Panc1 (cell line): ENCODE measurements at regions not wholly inside any gene's neighbourhood (a gene's known extent, or its start where the extent isn't known, plus 50 kb on each side); places are given as distances from the start of the nearest gene placed in this dataset.

ENCODE experiments used
- CTCF ChIP-seq: fragments of 450-650 bp; IDR thresholded peaks from 2 replicates; pipeline ENCODE4 v1.5.1; 2017; ENCODE audit warnings: mild to moderate bottlenecking
- POLR2AphosphoS5 ChIP-seq: IDR thresholded peaks from 2 replicates; pipeline ENCODE4 v1.6.1; 2012; ENCODE audit warnings: mild to moderate bottlenecking, low read depth, low read length, moderate library complexity
- REST ChIP-seq, 2 experiments: IDR thresholded peaks; 2 replicates each; pipeline ENCODE4 v1.6.1; 2011 to 2012; ENCODE audit warnings: low read depth in 2 of 2, control low read depth in 1 of 2, low read length in 1 of 2, mild to moderate bottlenecking in 1 of 2, moderate library complexity in 1 of 2; ENCODE audit not compliant: insufficient read depth in 1 of 2
- SIN3A ChIP-seq: IDR thresholded peaks from 2 replicates; pipeline ENCODE4 v1.6.1; 2012; ENCODE audit warnings: low read depth, mild to moderate bottlenecking, low read length, moderate library complexity, borderline replicate concordance; ENCODE audit not compliant: insufficient read depth

DNA sequence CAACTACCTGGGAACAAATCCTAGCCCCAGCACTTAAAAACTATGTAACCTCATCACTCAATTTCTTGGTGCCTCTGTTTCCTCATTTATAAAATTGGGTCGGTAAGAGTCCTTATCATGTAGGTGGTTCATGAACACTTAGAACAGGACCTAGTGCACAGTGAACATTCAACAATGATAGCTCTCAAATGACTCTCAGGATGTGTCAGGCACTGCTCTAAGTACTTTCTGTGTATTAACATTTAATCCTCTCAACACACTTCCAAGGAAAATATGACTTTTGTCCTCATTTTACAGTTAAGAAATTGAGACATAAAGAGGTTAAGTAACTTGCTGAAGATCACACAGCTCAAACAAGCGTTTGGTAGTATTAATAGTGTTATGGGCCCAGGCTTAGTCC, 202.1 kb upstream of the KLF4 start:
- TF ChIP-seq CTCF: no peak
- TF ChIP-seq REST (IDR thresholded peaks at IDR 0.05; ENCODE audit: insufficient read depth in 1 of 2, low read depth in 2 of 2, low read length in 1 of 2): no peak
- no peak for TF ChIP-seq POLR2AphosphoS5
- TF ChIP-seq SIN3A: no peak
